ENCODE measurements at regions not wholly inside any gene's neighbourhood (a gene's known extent, or its start where the extent isn't known, plus 50 kb on each side); places are given as distances from the start of the nearest gene placed in this dataset.

DNA sequence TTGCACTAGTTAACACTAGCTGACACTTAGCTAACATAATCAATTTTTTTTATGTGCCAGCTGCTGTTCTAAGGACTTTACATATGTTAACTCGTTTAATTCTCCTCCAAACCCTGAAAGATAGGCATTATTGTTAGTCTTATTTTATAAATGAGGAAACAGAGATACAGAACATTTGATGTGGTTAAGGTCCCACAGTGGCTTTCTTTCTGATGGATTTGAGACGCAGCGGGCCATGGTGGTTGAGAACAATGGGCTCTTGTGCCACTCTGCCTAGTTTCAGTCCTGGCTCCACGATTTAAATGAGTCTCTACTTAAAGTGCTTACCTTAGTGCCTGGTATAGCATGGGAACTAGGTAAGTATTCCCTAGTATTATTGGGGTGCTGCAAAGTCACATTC is 201.9 kb upstream of the SPRED2 start:
- Histone ChIP-seq H3K9ac (ENCODE audit: low read length) (no peak overlapping the region), H3K9me3 (ENCODE audit: control extremely low read depth in 1 of 3, control insufficient read depth in 2 of 3, insufficient read depth in 1 of 3, low read length in 2 of 3) (peaks cover 0 to 5% (median 0%) of the 10 kb centered on the region in 3 donors), H3K27me3 (replicated peaks in 1 of 4; ENCODE audit: control extremely low read depth in 1 of 4, control insufficient read depth in 3 of 4, insufficient read depth in 4 of 4, low read length in 3 of 4) (peaks cover 0 to 2% (median under 1%) of the 10 kb centered on the region in 4 experiments), H2AFZ (ENCODE audit: insufficient read depth, low read depth, low read length, poor library complexity, severe bottlenecking) (no peak overlapping the region), H3K79me2 (ENCODE audit: control insufficient read depth, insufficient read depth, low read length) (no peaks in the 10 kb centered on the region), H3K4me1 (ENCODE audit: control insufficient read depth in 2 of 2, insufficient read depth in 2 of 2, low read length in 2 of 2) (no peaks in the 10 kb centered on the region), H3K4me3 (ENCODE audit: control extremely low read depth in 1 of 5, extremely low read depth in 1 of 5, insufficient read depth in 1 of 5, low read depth in 2 of 5, low read length in 4 of 5) (no peak overlapping the region), H3K4me2 (replicated peaks; ENCODE audit: low read depth, low read length, poor library complexity, severe bottlenecking) (no peak overlapping the region), H3K36me3 (replicated peaks in 1 of 2; ENCODE audit: control extremely low read depth in 1 of 2, control insufficient read depth in 1 of 2, extremely low read depth in 1 of 2, insufficient read depth in 2 of 2, low read length in 1 of 2) (no peaks in the 10 kb centered on the region), H3K27ac (ENCODE audit: low read length in 2 of 2) (no peak overlapping the region), H4K20me1 (ENCODE audit: control insufficient read depth, insufficient read depth, low read length, poor library complexity, severe bottlenecking) (no peaks in the 10 kb centered on the region)
- intact Hi-C loops (cut with micrococcal nuclease): no loop called here
- no peaks in the 10 kb centered on the region for H3K9me3 Mint-ChIP-seq (ENCODE audit: insufficient read depth)
- ChIA-PET CTCF (no interaction called here), POLR2A (no interaction called here)
- H3K27ac Mint-ChIP-seq: no peak overlapping the region
- H3K4me1 Mint-ChIP-seq: no peaks in the 10 kb centered on the region
- H3K4me3 Mint-ChIP-seq: no peak overlapping the region
- WGBS (ENCODE audit: insufficient coverage): 48% methylated on average over 2 of the region's 4 CpGs
- DNase-seq (no peak), ATAC-seq (ENCODE audit: low read depth) (no peak)
- no peak for TF ChIP-seq EZH2 (IDR thresholded peaks at IDR 0.05; ENCODE audit: borderline replicate concordance, insufficient read depth, low read depth, low read length, poor library complexity, severe bottlenecking)
- peaks cover 4% of the 10 kb centered on the region for H3K27me3 Mint-ChIP-seq

DNA sequence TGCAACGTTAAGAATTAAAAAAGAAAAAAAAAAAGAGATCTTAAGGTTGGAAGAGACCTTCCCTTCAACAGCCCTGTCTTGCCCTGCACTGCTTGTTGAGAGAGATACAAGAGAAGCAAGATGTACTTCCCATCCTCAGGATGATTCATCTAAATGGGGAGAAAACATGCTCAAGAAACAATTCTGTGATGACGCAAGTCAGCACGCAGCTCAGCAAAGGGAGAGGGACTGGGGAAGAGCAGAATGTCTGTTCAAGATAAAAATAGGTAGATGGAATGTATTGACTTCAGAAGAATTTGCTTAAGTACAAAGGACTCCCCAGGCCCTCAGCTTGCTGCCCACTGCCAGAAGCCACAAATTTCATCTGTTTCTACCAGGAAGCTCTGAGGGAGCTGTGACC is 198.2 kb upstream of the SPRED2 start:
- ATAC-seq (ENCODE audit: low read depth): no peak
- ChIA-PET CTCF (no interaction called here), POLR2A (no interaction called here)
- Histone ChIP-seq H3K27ac (ENCODE audit: low read length in 2 of 2) (no peak overlapping the region), H3K4me2 (replicated peaks; ENCODE audit: low read depth, low read length, poor library complexity, severe bottlenecking) (no peak overlapping the region), H3K79me2 (ENCODE audit: control insufficient read depth, insufficient read depth, low read length) (no peaks in the 10 kb centered on the region), H3K27me3 (replicated peaks in 1 of 4; ENCODE audit: control extremely low read depth in 1 of 4, control insufficient read depth in 3 of 4, insufficient read depth in 4 of 4, low read length in 3 of 4) (peaks cover 0 to 2% (median 0%) of the 10 kb centered on the region in 4 experiments), H3K4me1 (ENCODE audit: control insufficient read depth in 2 of 2, insufficient read depth in 2 of 2, low read length in 2 of 2) (no peaks in the 10 kb centered on the region), H4K20me1 (ENCODE audit: control insufficient read depth, insufficient read depth, low read length, poor library complexity, severe bottlenecking) (no peaks in the 10 kb centered on the region), H2AFZ (ENCODE audit: insufficient read depth, low read depth, low read length, poor library complexity, severe bottlenecking) (no peak overlapping the region), H3K4me3 (ENCODE audit: control extremely low read depth in 1 of 5, extremely low read depth in 1 of 5, insufficient read depth in 1 of 5, low read depth in 2 of 5, low read length in 4 of 5) (no peak overlapping the region), H3K9me3 (ENCODE audit: control extremely low read depth in 1 of 3, control insufficient read depth in 2 of 3, insufficient read depth in 1 of 3, low read length in 2 of 3) (peaks cover 0 to 8% (median 0%) of the 10 kb centered on the region in 3 donors), H3K9ac (ENCODE audit: low read length) (no peak overlapping the region), H3K36me3 (replicated peaks in 1 of 2; ENCODE audit: control extremely low read depth in 1 of 2, control insufficient read depth in 1 of 2, extremely low read depth in 1 of 2, insufficient read depth in 2 of 2, low read length in 1 of 2) (no peaks in the 10 kb centered on the region)
- 100% methylated on average over 2 of the region's 3 CpGs for WGBS (ENCODE audit: insufficient coverage)
- DNase-seq: no peak
- Mint-ChIP-seq H3K27ac (no peak overlapping the region), H3K27me3 (no peaks in the 10 kb centered on the region), H3K4me1 (no peaks in the 10 kb centered on the region), H3K9me3 (ENCODE audit: insufficient read depth) (no peaks in the 10 kb centered on the region), H3K4me3 (no peak overlapping the region)
- intact Hi-C loops (cut with micrococcal nuclease): no loop called here
- TF ChIP-seq, protein P1, sequence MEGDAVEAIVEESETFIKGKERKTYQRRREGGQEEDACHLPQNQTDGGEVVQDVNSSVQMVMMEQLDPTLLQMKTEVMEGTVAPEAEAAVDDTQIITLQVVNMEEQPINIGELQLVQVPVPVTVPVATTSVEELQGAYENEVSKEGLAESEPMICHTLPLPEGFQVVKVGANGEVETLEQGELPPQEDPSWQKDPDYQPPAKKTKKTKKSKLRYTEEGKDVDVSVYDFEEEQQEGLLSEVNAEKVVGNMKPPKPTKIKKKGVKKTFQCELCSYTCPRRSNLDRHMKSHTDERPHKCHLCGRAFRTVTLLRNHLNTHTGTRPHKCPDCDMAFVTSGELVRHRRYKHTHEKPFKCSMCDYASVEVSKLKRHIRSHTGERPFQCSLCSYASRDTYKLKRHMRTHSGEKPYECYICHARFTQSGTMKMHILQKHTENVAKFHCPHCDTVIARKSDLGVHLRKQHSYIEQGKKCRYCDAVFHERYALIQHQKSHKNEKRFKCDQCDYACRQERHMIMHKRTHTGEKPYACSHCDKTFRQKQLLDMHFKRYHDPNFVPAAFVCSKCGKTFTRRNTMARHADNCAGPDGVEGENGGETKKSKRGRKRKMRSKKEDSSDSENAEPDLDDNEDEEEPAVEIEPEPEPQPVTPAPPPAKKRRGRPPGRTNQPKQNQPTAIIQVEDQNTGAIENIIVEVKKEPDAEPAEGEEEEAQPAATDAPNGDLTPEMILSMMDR (IDR thresholded peaks at IDR 0.05): no peak
- no peak for TF ChIP-seq EZH2 (IDR thresholded peaks at IDR 0.05; ENCODE audit: borderline replicate concordance, insufficient read depth, low read depth, low read length, poor library complexity, severe bottlenecking)

Data from B cell (primary cell).